ENCODE measurements at regions not wholly inside any gene's neighbourhood (a gene's known extent, or its start where the extent isn't known, plus 50 kb on each side); places are given as distances from the start of the nearest gene placed in this dataset.

DNA sequence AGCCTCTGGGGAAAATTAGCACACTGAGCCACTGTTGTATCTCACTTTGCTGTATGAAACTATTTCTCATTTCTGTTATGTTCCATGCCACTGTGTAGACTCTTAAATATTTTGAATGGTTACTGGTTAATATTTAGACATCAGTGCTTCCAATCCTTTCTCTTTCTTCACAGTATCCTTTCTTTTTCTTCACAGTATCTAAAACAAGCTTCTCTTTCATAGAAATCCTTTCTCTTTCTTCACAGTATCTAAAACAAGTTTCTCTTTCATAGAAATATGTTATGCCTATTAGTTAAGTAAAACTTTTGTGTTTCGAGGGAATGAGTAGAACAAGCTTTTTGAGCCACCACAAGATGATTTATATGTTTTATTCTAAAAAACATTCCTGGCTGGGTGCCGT is 326.8 kb upstream of the KLF12 start:
- no peak overlapping the region for H3K4me3 ChIP-seq (ENCODE audit: extremely low read depth in 1 of 4, insufficient read depth in 2 of 4, low read depth in 3 of 4, low read length in 4 of 4)

More for the DNA sequence above, 326.8 kb upstream of the KLF12 start:
- no peak overlapping the region for H4K91ac ChIP-seq (replicated peaks; ENCODE audit: insufficient read length, low read length)
- no peak overlapping the region for H3K56ac ChIP-seq (replicated peaks; ENCODE audit: insufficient read length, low read depth, low read length)
- CTCF ChIA-PET (ENCODE audit: partially characterized antibody), result no interaction called here
- no peak overlapping the region for H2BK20ac ChIP-seq (ENCODE audit: low read length)
- H3K27me3 ChIP-seq (replicated peaks in 1 of 4; ENCODE audit: control insufficient read depth in 3 of 4, extremely low read depth in 1 of 4, insufficient read depth in 3 of 4, low read length in 3 of 4), result no peaks in the 10 kb centered on the region
- no peaks in the 10 kb centered on the region for H3K79me1 ChIP-seq (ENCODE audit: low read depth, low read length)
- no peaks in the 10 kb centered on the region for H3K9me3 ChIP-seq (ENCODE audit: insufficient read depth in 2 of 2, low read depth in 1 of 2, low read length in 1 of 2)
- no peaks in the 10 kb centered on the region for H3K79me2 ChIP-seq (ENCODE audit: control insufficient read depth in 1 of 2, insufficient read depth in 2 of 2, low read length in 2 of 2)
- no peak overlapping the region for H2BK15ac ChIP-seq (ENCODE audit: low read length)
- H3K36me3 ChIP-seq (ENCODE audit: control insufficient read depth in 2 of 4, insufficient read depth in 4 of 4, low read length in 3 of 4), result no peaks in the 10 kb centered on the region
- no peak overlapping the region for H2BK12ac ChIP-seq (ENCODE audit: low read depth, low read length)
- no peak overlapping the region for H3K14ac ChIP-seq (ENCODE audit: insufficient read length)
- no peak overlapping the region for H2AFZ ChIP-seq (ENCODE audit: low read length)
- no peak overlapping the region for H3K23ac ChIP-seq (ENCODE audit: insufficient read length)
- no peaks in the 10 kb centered on the region for H4K20me1 ChIP-seq (replicated peaks in 1 of 2; ENCODE audit: control insufficient read depth in 1 of 2, insufficient read depth in 2 of 2, low read length in 2 of 2)
- H4K5ac ChIP-seq (ENCODE audit: insufficient read length, low read depth, low read length), result no peak overlapping the region
- H3K23me2 ChIP-seq (ENCODE audit: low read depth, low read length), result no peaks in the 10 kb centered on the region
- H3K18ac ChIP-seq (ENCODE audit: extremely low read depth, low read length), result no peak overlapping the region
- H2BK5ac ChIP-seq (ENCODE audit: low read depth, low read length), result no peak overlapping the region
- POLR2A ChIA-PET (ENCODE audit: partially characterized antibody), result no interaction called here
- H4K8ac ChIP-seq (ENCODE audit: extremely low read depth, insufficient read depth, low read length), result no peak overlapping the region
- WGBS, 2 experiments (ENCODE audit: extremely low coverage in 1 of 2, insufficient coverage in 1 of 2, insufficient read length in 1 of 2, insufficient replicate concordance in 2 of 2, low coverage in 1 of 2, low lambda C conversion rate in 2 of 2, missing lambda C conversion rate in 1 of 2), result 91% methylated on average over 2 of the region's 2 CpGs; no CpG with 5 or more reads in 1 of the 2 experiments
- peaks cover 0 to 9% (median 4%) of the 10 kb centered on the region in 4 experiments; a peak in 3 of 7 replicates for H3K4me1 ChIP-seq (replicated peaks in 1 of 4; ENCODE audit: control insufficient read depth in 3 of 4, insufficient read depth in 4 of 4, low read length in 3 of 4)
- H3K4me2 ChIP-seq (ENCODE audit: insufficient read depth in 1 of 2, low read depth in 2 of 2, low read length in 2 of 2), result no peak overlapping the region
- H3K4ac ChIP-seq (replicated peaks; ENCODE audit: insufficient read length, low read depth, low read length), result no peak overlapping the region
- DNase-seq (ENCODE audit: low read depth in 1 of 2, low spot score in 2 of 2), result no peak
- no peak overlapping the region for H3K27ac ChIP-seq (ENCODE audit: low read depth, low read length)
- FAIRE-seq, result no peak
- TF ChIP-seq HDAC6 (IDR thresholded peaks at IDR 0.05; ENCODE audit: low read depth, low read length) (no peak), CEBPB (IDR thresholded peaks at IDR 0.05; ENCODE audit: low read depth, low read length) (no peak), HDAC2 (IDR thresholded peaks at IDR 0.05; ENCODE audit: borderline replicate concordance in 1 of 2, low read depth in 2 of 2, low read length in 2 of 2) (no peak), GABPA (IDR thresholded peaks at IDR 0.05; ENCODE audit: borderline replicate concordance, insufficient read depth, low read length) (no peak), KDM4A (IDR thresholded peaks at IDR 0.05; ENCODE audit: low read depth, low read length, severe bottlenecking) (no peak), PHF8 (conservative IDR thresholded peaks at IDR 0.05; ENCODE audit: low read depth, low read length) (no peak), EGR1 (IDR thresholded peaks at IDR 0.05; ENCODE audit: borderline replicate concordance, low read depth, low read length) (no peak)
- TF ChIP-seq, protein P1, sequence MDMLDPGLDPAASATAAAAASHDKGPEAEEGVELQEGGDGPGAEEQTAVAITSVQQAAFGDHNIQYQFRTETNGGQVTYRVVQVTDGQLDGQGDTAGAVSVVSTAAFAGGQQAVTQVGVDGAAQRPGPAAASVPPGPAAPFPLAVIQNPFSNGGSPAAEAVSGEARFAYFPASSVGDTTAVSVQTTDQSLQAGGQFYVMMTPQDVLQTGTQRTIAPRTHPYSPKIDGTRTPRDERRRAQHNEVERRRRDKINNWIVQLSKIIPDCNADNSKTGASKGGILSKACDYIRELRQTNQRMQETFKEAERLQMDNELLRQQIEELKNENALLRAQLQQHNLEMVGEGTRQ (IDR thresholded peaks at IDR 0.05; ENCODE audit: low read length), result no peak
- no peak overlapping the region for H2AK5ac ChIP-seq (ENCODE audit: low read depth, low read length)
- no peak overlapping the region for H3K9ac ChIP-seq (replicated peaks in 1 of 4; ENCODE audit: extremely low read depth in 1 of 4, low read depth in 3 of 4, low read length in 3 of 4)
- no peak overlapping the region for H2BK120ac ChIP-seq (replicated peaks; ENCODE audit: low read depth, low read length)
